ENCODE measurements at regions not wholly inside any gene's neighbourhood (a gene's known extent, or its start where the extent isn't known, plus 50 kb on each side); places are given as distances from the start of the nearest gene placed in this dataset.

DNA sequence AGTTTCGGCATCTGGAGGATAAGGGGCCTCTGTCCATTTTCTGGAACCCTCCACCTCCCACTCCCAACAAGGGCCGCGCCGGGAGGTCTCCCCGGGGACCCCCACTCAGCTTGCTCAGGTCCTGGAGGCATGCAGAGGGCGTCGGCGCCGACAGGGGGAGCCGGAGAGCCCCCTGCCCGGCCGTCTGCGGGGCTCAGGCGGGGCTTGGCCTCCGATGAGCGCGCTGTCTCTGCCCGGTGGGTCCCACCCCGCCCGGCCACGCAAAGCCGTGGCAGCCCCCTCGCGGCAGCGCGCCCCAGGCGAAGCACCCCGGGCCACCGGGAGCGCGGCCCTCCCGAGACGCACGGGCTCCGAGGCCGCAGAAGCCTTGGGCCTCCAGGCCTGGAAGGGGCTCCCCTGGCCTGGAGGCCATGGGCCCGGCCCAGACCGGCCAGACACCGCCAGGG, 149.7 kb upstream of the ZNF536 start:
- ChIA-PET CTCF (interaction anchor here (0.7 kb wide), 1 partner anchor 169 kb away, joined by 3 read pairs; no protein-coding TSS in a partner anchor), POLR2A (no interaction called here)
- no peaks in the 10 kb centered on the region for H3K9me3 ChIP-seq
- WGBS (ENCODE audit: low lambda C conversion rate): 71% methylated on average over 29 of the region's 39 CpGs
- H3K79me2 ChIP-seq (ENCODE audit: insufficient read depth): no peaks in the 10 kb centered on the region
- no peak overlapping the region for H3K27ac ChIP-seq (ENCODE audit: low read depth in 2 of 2, low read length in 1 of 2)
- no peaks in the 10 kb centered on the region for H3F3A ChIP-seq (replicated peaks; ENCODE audit: insufficient read depth)
- TF ChIP-seq MEF2A (IDR thresholded peaks at IDR 0.05; ENCODE audit: borderline replicate concordance, low read depth) (no peak), TAF1 (IDR thresholded peaks at IDR 0.05; ENCODE audit: borderline replicate concordance, low read depth, low read length) (no peak), YY1 (IDR thresholded peaks at IDR 0.05; ENCODE audit: low read depth) (no peak), FOXM1 (IDR thresholded peaks at IDR 0.05; ENCODE audit: low read depth) (no peak), SMC3 (IDR thresholded peaks at IDR 0.05; ENCODE audit: low read depth, low read length) (no peak), RCOR1 (IDR thresholded peaks at IDR 0.05; ENCODE audit: low read length) (no peak), ELF1 (IDR thresholded peaks at IDR 0.05) (no peak), NRF1 (IDR thresholded peaks at IDR 0.05; ENCODE audit: low read depth, low read length) (no peak), EP300 (IDR thresholded peaks at IDR 0.05; ENCODE audit: borderline replicate concordance in 1 of 2, low read depth in 1 of 2, low read length in 1 of 2) (no peak), RFX5 (IDR thresholded peaks at IDR 0.05; ENCODE audit: low read length) (no peak), FOSL2 (IDR thresholded peaks at IDR 0.05; ENCODE audit: borderline replicate concordance, low read depth) (no peak), POLR2AphosphoS5 (IDR thresholded peaks at IDR 0.05; ENCODE audit: low read depth, low read length) (no peak), GABPA (IDR thresholded peaks at IDR 0.05; ENCODE audit: low read depth) (no peak)
- TF ChIP-seq, protein P1, sequence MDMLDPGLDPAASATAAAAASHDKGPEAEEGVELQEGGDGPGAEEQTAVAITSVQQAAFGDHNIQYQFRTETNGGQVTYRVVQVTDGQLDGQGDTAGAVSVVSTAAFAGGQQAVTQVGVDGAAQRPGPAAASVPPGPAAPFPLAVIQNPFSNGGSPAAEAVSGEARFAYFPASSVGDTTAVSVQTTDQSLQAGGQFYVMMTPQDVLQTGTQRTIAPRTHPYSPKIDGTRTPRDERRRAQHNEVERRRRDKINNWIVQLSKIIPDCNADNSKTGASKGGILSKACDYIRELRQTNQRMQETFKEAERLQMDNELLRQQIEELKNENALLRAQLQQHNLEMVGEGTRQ (IDR thresholded peaks at IDR 0.05; ENCODE audit: borderline replicate concordance, low read depth, low read length): no peak
- TF ChIP-seq, protein P2, sequence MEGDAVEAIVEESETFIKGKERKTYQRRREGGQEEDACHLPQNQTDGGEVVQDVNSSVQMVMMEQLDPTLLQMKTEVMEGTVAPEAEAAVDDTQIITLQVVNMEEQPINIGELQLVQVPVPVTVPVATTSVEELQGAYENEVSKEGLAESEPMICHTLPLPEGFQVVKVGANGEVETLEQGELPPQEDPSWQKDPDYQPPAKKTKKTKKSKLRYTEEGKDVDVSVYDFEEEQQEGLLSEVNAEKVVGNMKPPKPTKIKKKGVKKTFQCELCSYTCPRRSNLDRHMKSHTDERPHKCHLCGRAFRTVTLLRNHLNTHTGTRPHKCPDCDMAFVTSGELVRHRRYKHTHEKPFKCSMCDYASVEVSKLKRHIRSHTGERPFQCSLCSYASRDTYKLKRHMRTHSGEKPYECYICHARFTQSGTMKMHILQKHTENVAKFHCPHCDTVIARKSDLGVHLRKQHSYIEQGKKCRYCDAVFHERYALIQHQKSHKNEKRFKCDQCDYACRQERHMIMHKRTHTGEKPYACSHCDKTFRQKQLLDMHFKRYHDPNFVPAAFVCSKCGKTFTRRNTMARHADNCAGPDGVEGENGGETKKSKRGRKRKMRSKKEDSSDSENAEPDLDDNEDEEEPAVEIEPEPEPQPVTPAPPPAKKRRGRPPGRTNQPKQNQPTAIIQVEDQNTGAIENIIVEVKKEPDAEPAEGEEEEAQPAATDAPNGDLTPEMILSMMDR (IDR thresholded peaks at IDR 0.05): no peak
- TF ChIP-seq, protein P3, sequence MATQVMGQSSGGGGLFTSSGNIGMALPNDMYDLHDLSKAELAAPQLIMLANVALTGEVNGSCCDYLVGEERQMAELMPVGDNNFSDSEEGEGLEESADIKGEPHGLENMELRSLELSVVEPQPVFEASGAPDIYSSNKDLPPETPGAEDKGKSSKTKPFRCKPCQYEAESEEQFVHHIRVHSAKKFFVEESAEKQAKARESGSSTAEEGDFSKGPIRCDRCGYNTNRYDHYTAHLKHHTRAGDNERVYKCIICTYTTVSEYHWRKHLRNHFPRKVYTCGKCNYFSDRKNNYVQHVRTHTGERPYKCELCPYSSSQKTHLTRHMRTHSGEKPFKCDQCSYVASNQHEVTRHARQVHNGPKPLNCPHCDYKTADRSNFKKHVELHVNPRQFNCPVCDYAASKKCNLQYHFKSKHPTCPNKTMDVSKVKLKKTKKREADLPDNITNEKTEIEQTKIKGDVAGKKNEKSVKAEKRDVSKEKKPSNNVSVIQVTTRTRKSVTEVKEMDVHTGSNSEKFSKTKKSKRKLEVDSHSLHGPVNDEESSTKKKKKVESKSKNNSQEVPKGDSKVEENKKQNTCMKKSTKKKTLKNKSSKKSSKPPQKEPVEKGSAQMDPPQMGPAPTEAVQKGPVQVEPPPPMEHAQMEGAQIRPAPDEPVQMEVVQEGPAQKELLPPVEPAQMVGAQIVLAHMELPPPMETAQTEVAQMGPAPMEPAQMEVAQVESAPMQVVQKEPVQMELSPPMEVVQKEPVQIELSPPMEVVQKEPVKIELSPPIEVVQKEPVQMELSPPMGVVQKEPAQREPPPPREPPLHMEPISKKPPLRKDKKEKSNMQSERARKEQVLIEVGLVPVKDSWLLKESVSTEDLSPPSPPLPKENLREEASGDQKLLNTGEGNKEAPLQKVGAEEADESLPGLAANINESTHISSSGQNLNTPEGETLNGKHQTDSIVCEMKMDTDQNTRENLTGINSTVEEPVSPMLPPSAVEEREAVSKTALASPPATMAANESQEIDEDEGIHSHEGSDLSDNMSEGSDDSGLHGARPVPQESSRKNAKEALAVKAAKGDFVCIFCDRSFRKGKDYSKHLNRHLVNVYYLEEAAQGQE (IDR thresholded peaks at IDR 0.05; ENCODE audit: low read depth, low read length): no peak
- no peak overlapping the region; a peak in 1 of 4 replicates for H3K4me3 ChIP-seq (ENCODE audit: low read depth in 2 of 2, low read length in 1 of 2)
- peak; percentile 46 for DNase-seq
- H3K36me3 ChIP-seq (replicated peaks in 1 of 2; ENCODE audit: control insufficient read depth in 1 of 2, insufficient read depth in 2 of 2, low read length in 1 of 2): no peaks in the 10 kb centered on the region
- H3K9ac ChIP-seq: no peak overlapping the region
- peaks cover 3 to 5% of the 10 kb centered on the region in 2 experiments; a peak in 1 of 4 replicates for H3K4me1 ChIP-seq (ENCODE audit: control insufficient read depth in 1 of 2, insufficient read depth in 2 of 2, low read depth in 1 of 2, low read length in 1 of 2)
- no peak overlapping the region for H3K4me2 ChIP-seq
- H2AFZ ChIP-seq (ENCODE audit: low read depth): no peak overlapping the region
- no peaks in the 10 kb centered on the region; the same call in none of the 2 replicates for H3K27me3 ChIP-seq (ENCODE audit: insufficient read depth)
- H4K20me1 ChIP-seq (ENCODE audit: insufficient read depth): no peaks in the 10 kb centered on the region
- H3K9me2 ChIP-seq: no peaks in the 10 kb centered on the region

All from SK-N-SH (cell line).